ENCODE measurements at regions not wholly inside any gene's neighbourhood (a gene's known extent, or its start where the extent isn't known, plus 50 kb on each side); places are given as distances from the start of the nearest gene placed in this dataset.
"Not testable (repeated sequence)": the region's sequence is repeated elsewhere in the genome, so short reads cannot be mapped to it uniquely, and the experiment has no call there.

- no peak overlapping the region for H3K4me3 ChIP-seq (ENCODE audit: control insufficient read depth, low read depth, low read length)
- DNase-seq (ENCODE audit: low read depth): no peak
- TF ChIP-seq CTCF (conservative IDR thresholded peaks at IDR 0.05; ENCODE audit: control insufficient read depth, insufficient read depth, low read depth, low read length): no peak
These were observed 634.4 kb downstream of the GATA3 start for GRCh38 chr10:8688881-8689280.

- H3K4me3 ChIP-seq (ENCODE audit: control insufficient read depth, low read depth, low read length): no peak overlapping the region
- DNase-seq (ENCODE audit: low read depth): no peak
- TF ChIP-seq CTCF (conservative IDR thresholded peaks at IDR 0.05; ENCODE audit: control insufficient read depth, insufficient read depth, low read depth, low read length): no peak
These were observed 637.1 kb downstream of the GATA3 start for GRCh38 chr10:8691498-8692017.

GRCh38 chr10:8693635-8694034, 639.1 kb downstream of the GATA3 start:
- not testable (repeated sequence) for DNase-seq (ENCODE audit: low read depth)

GRCh38 chr10:8696746-8697145, 642.3 kb downstream of the GATA3 start:
- no peak for DNase-seq (ENCODE audit: low read depth)
- TF ChIP-seq CTCF (conservative IDR thresholded peaks at IDR 0.05; ENCODE audit: control insufficient read depth, insufficient read depth, low read depth, low read length): no peak
- no peak overlapping the region for H3K4me3 ChIP-seq (ENCODE audit: control insufficient read depth, low read depth, low read length)

More at GRCh38 chr10:8693635-8694034, 639.1 kb downstream of the GATA3 start:
- not testable (repeated sequence) for H3K4me3 ChIP-seq (ENCODE audit: control insufficient read depth, low read depth, low read length)

- TF ChIP-seq CTCF (conservative IDR thresholded peaks at IDR 0.05; ENCODE audit: control insufficient read depth, insufficient read depth, low read depth, low read length): no peak
- no peak for DNase-seq (ENCODE audit: low read depth)
- no peak overlapping the region for H3K4me3 ChIP-seq (ENCODE audit: control insufficient read depth, low read depth, low read length)
These were observed 646.2 kb downstream of the GATA3 start for GRCh38 chr10:8700689-8701088.

- no peak for DNase-seq (ENCODE audit: low read depth)
- no peak overlapping the region for H3K4me3 ChIP-seq (ENCODE audit: control insufficient read depth, low read depth, low read length)
- TF ChIP-seq CTCF (conservative IDR thresholded peaks at IDR 0.05; ENCODE audit: control insufficient read depth, insufficient read depth, low read depth, low read length): no peak
These were observed 647.7 kb downstream of the GATA3 start for GRCh38 chr10:8702181-8702580.

GRCh38 chr10:8705415-8705814, 650.9 kb downstream of the GATA3 start:
- no peak for TF ChIP-seq CTCF (conservative IDR thresholded peaks at IDR 0.05; ENCODE audit: control insufficient read depth, insufficient read depth, low read depth, low read length)
- H3K4me3 ChIP-seq (ENCODE audit: control insufficient read depth, low read depth, low read length): no peak overlapping the region
- no peak for DNase-seq (ENCODE audit: low read depth)
